Endothelial cell of umbilical vein (primary cell): ENCODE measurements at regions not wholly inside any gene's neighbourhood (a gene's known extent, or its start where the extent isn't known, plus 50 kb on each side); places are given as distances from the start of the nearest gene placed in this dataset.

Experiments used
- BruUV-seq: library from RNA; stranded (reverse); fragments of 400-500 nt; replicated peaks from 2 replicates; lab custom pipeline; 2021; lab: Mats Ljungman, UMichigan
- CTCF ChIA-PET: fragments of 300-600, 350-600 bp; sonication (Branson Sonifier 250); formaldehyde crosslinking; loops from one replicate; lab custom pipeline; 2021; ENCODE audit warnings: antibody characterized with exemption, inconsistent platforms; lab: Charles Lee
- POLR2A ChIA-PET: fragments of 300-600, 350-600 bp; sonication (Branson Sonifier 250); formaldehyde crosslinking; loops from one replicate; lab custom pipeline; 2021; ENCODE audit warnings: antibody characterized with exemption, inconsistent platforms; lab: Charles Lee
- DNase-seq: peaks from one replicate; pipeline ENCODE4 v3.0.0-alpha.2; 2011; ENCODE audit warnings: low read depth, low spot score
- FAIRE-seq: peaks from 2 replicates; lab custom pipeline; 2011; peaks lifted over from hg19 to GRCh38; lab: Jason Lieb, UNC
- H2AFZ ChIP-seq: 2 replicates; pipeline ENCODE4 v1.6.0; 2012; ENCODE audit warnings: low read depth, low read length, control low read depth, inconsistent platforms
- H3K27ac ChIP-seq: 2 replicates; pipeline ENCODE4 v1.5.1; 2011; ENCODE audit warnings: low read depth, mild to moderate bottlenecking, control low read depth, low read length, moderate library complexity; ENCODE audit not compliant: insufficient read depth
- H3K27me3 ChIP-seq, 2 experiments: 2 replicates each; pipeline versions ENCODE4 v1.6.0 to v1.6.1; 2011; ENCODE audit warnings: low read length in 2 of 2, mixed read lengths in 1 of 2; ENCODE audit not compliant: control insufficient read depth in 2 of 2, insufficient read depth in 2 of 2
- H3K36me3 ChIP-seq, 2 experiments: 2 replicates in 1 of 2; 3 replicates in 1 of 2; pipeline ENCODE4 v1.5.1; 2011; ENCODE audit warnings: low read length in 2 of 2, mild to moderate bottlenecking in 1 of 2, moderate library complexity in 1 of 2; ENCODE audit not compliant: control insufficient read depth in 2 of 2, insufficient read depth in 2 of 2; ENCODE audit errors: extremely low read depth in 1 of 2
- H3K4me1 ChIP-seq: 3 replicates; pipeline ENCODE4 v1.5.1; 2011; ENCODE audit warnings: mild to moderate bottlenecking, low read length; ENCODE audit not compliant: control insufficient read depth, insufficient read depth; ENCODE audit errors: extremely low read depth
- H3K4me2 ChIP-seq: 2 replicates; pipeline ENCODE4 v1.6.1; 2011; ENCODE audit warnings: low read length, control low read depth, mixed read lengths; ENCODE audit not compliant: insufficient read depth
- H3K4me3 ChIP-seq, 3 experiments: fragments of 200-600 bp in 1 of 3; sonication (generic), shearing (Covaris generic) in 1 of 3; replicated peaks in 1 of 3; 2 replicates each; pipeline ENCODE4 v1.5.1; 2011 to 2016; ENCODE audit warnings: control low read depth in 3 of 3, low read length in 3 of 3, mild to moderate bottlenecking in 2 of 3, inconsistent platforms in 1 of 3, low read depth in 1 of 3, moderate library complexity in 1 of 3; ENCODE audit not compliant: insufficient read depth in 1 of 3
- H3K79me2 ChIP-seq: 2 replicates; pipeline ENCODE4 v1.6.0; 2012; ENCODE audit warnings: low read length, inconsistent platforms; ENCODE audit not compliant: control insufficient read depth, insufficient read depth
- H3K9ac ChIP-seq: replicated peaks from 2 replicates; pipeline ENCODE3; 2011; ENCODE audit warnings: low read length, control low read depth; ENCODE audit not compliant: insufficient read depth; ENCODE audit errors: extremely low read depth
- H3K9me1 ChIP-seq: replicated peaks from 3 replicates; pipeline ENCODE4 v1.6.0; 2011; ENCODE audit warnings: mild to moderate bottlenecking, low read length; ENCODE audit not compliant: control insufficient read depth, insufficient read depth; ENCODE audit errors: extremely low read depth
- H3K9me3 ChIP-seq: replicated peaks from 2 replicates; pipeline ENCODE4 v1.5.1; 2012; ENCODE audit warnings: low read length, inconsistent platforms; ENCODE audit not compliant: control insufficient read depth, insufficient read depth
- H4K20me1 ChIP-seq: replicated peaks from 2 replicates; pipeline ENCODE3; 2011; ENCODE audit warnings: mild to moderate bottlenecking, low read length; ENCODE audit not compliant: control insufficient read depth, insufficient read depth; ENCODE audit errors: extremely low read depth
- CTCF ChIP-seq, 2 donors: IDR thresholded peaks; 1 replicate in 1 of 2; 2 replicates in 1 of 2; pipeline ENCODE4 v1.5.1; 2011; ENCODE audit warnings: low read length in 2 of 2, mild to moderate bottlenecking in 2 of 2, moderate library complexity in 2 of 2, control low read depth in 1 of 2, inconsistent platforms in 1 of 2, low read depth in 1 of 2; ENCODE audit not compliant: insufficient read depth in 1 of 2; ENCODE audit errors: extremely low read depth in 1 of 2
- EZH2 ChIP-seq: IDR thresholded peaks from 2 replicates; pipeline ENCODE4 v1.6.1; 2012; ENCODE audit warnings: borderline replicate concordance, low read depth, mild to moderate bottlenecking, moderate library complexity, low read length, inconsistent platforms; ENCODE audit not compliant: severe bottlenecking
- FOS ChIP-seq: IDR thresholded peaks from 2 replicates; pipeline ENCODE4 v1.6.1; 2011; ENCODE audit warnings: mild to moderate bottlenecking, low read length, moderate library complexity, borderline replicate concordance; ENCODE audit not compliant: insufficient read depth
- GATA2 ChIP-seq: IDR thresholded peaks from 2 replicates; pipeline ENCODE4 v1.7.0; 2011; ENCODE audit warnings: low read depth, mild to moderate bottlenecking, moderate library complexity, mixed read lengths, low read length; ENCODE audit not compliant: insufficient read length, insufficient read depth
- JUN ChIP-seq: IDR thresholded peaks from 2 replicates; pipeline ENCODE4 v1.6.1; 2011; ENCODE audit warnings: borderline replicate concordance, low read depth; ENCODE audit not compliant: insufficient read length, insufficient read depth
- MAX ChIP-seq: IDR thresholded peaks from 2 replicates; pipeline ENCODE4 v1.6.1; 2011; ENCODE audit not compliant: insufficient read depth, insufficient read length
- MYC ChIP-seq: IDR thresholded peaks from one replicate; pipeline ENCODE4 v1.6.1; 2011; ENCODE audit warnings: mild to moderate bottlenecking, low read depth, low read length
- POLR2A ChIP-seq: IDR thresholded peaks from 2 replicates; pipeline ENCODE4 v1.6.1; 2012; ENCODE audit warnings: low read depth, mild to moderate bottlenecking, control low read depth, low read length
- POLR2AphosphoS5 ChIP-seq: IDR thresholded peaks from 2 replicates; pipeline ENCODE4 v1.6.1; 2012; ENCODE audit warnings: low read depth, mild to moderate bottlenecking, control low read depth, low read length, moderate library complexity; ENCODE audit not compliant: insufficient read depth
- dilution Hi-C: fragments of 300-500 bp; cut with MboI; formaldehyde crosslinking; loops from one replicate; pipeline ENCODE4 v1.15.0; 2019; ENCODE audit warnings: low sequenced_read_pairs; ENCODE audit not compliant: extremely low pct_ligation_motif_present
- intact Hi-C: fragments of 100-400 bp; cut with micrococcal nuclease; formaldehyde crosslinking; loops from one replicate; pipeline ENCODE4 v1.10.0; 2022

- POLR2A ChIA-PET: no interaction called here
- no peaks in the 10 kb centered on the region for H3K27me3 ChIP-seq
Observed at GRCh38 chr3:55242921-55243320, 244.2 kb downstream of the WNT5A start.

More at GRCh38 chr3:55242921-55243320, 244.2 kb downstream of the WNT5A start:
- no peaks in the 10 kb centered on the region for H3K4me1 ChIP-seq
- CTCF ChIA-PET: no interaction called here
- TF ChIP-seq EZH2 (no peak), POLR2A (no peak), POLR2AphosphoS5 (no peak), CTCF (IDR thresholded peaks at IDR 0.05; ENCODE audit: extremely low read depth in 1 of 2, insufficient read depth in 1 of 2, low read depth in 1 of 2, low read length in 2 of 2) (no peak), GATA2 (no peak), JUN (no peak), FOS (no peak), MYC (no peak), MAX (no peak)
- H2AFZ ChIP-seq: no peak overlapping the region
- intact Hi-C loops (no loop called here), dilution Hi-C loops (no loop called here)
- no peak overlapping the region for H3K27ac ChIP-seq
- DNase-seq (no peak), FAIRE-seq (no peak)
- no peaks in the 10 kb centered on the region for H3K79me2 ChIP-seq
- no peak overlapping the region for H3K4me2 ChIP-seq
- BruUV-seq: no TSS peak
- H3K4me3 ChIP-seq: no peak overlapping the region
- H3K36me3 ChIP-seq: no peaks in the 10 kb centered on the region
- no peaks in the 10 kb centered on the region for H3K9me1 ChIP-seq
- H4K20me1 ChIP-seq: no peaks in the 10 kb centered on the region
- H3K9ac ChIP-seq: no peak overlapping the region
- no peaks in the 10 kb centered on the region for H3K9me3 ChIP-seq
